WTC11 (cell line): ENCODE measurements at regions not wholly inside any gene's neighbourhood (a gene's known extent, or its start where the extent isn't known, plus 50 kb on each side); places are given as distances from the start of the nearest gene placed in this dataset.

Experiments used
- ATAC-seq: fragments of 200-7000 bp; cut with Tn5 transposase; 2 replicates; pipeline ENCODE4 v1.10.0; 2021; ENCODE audit warnings: mild to moderate bottlenecking, moderate library complexity
- CTCF ChIA-PET: fragments of 300-600 bp; sonication (Branson Sonifier 250); formaldehyde crosslinking; loops from one replicate; lab custom pipeline; 2021; ENCODE audit warnings: antibody characterized with exemption; lab: Charles Lee
- POLR2A ChIA-PET: fragments of 350-600 bp; sonication (Branson Sonifier 250); formaldehyde crosslinking; loops from one replicate; lab custom pipeline; 2021; ENCODE audit warnings: antibody characterized with exemption; lab: Charles Lee
- DNase-seq: peaks from one replicate; pipeline ENCODE4 v3.0.0; 2021; ENCODE audit warnings: low spot score
- H3K27ac Mint-ChIP-seq: 2 replicates; pipeline ENCODE4 v1.8.0; 2021; ENCODE audit warnings: mixed read lengths
- H3K27me3 Mint-ChIP-seq: 2 replicates; pipeline ENCODE4 v1.8.0; 2021; ENCODE audit warnings: low read depth, mild to moderate bottlenecking, moderate library complexity, mixed read lengths
- H3K36me3 Mint-ChIP-seq: 2 replicates; pipeline ENCODE4 v1.8.0; 2021; ENCODE audit warnings: mixed read lengths
- H3K4me1 Mint-ChIP-seq: 2 replicates; pipeline ENCODE4 v1.8.0; 2022; ENCODE audit warnings: mixed read lengths
- H3K4me3 Mint-ChIP-seq: 2 replicates; pipeline ENCODE4 v1.8.0; 2021; ENCODE audit warnings: mild to moderate bottlenecking, moderate library complexity, mixed read lengths
- H3K9me3 Mint-ChIP-seq: 2 replicates; pipeline ENCODE4 v1.8.0; 2021; ENCODE audit warnings: mixed read lengths
- CBFB ChIP-seq: sonication (generic); formaldehyde crosslinking; IDR thresholded peaks from 2 replicates; pipeline ENCODE4 v1.8.1; 2022; ENCODE audit warnings: mild to moderate bottlenecking, low read depth, missing genetic modification reagents
- CREB1 ChIP-seq: sonication (generic); formaldehyde crosslinking; IDR thresholded peaks from 2 replicates; pipeline ENCODE4 v1.8.0; 2023; ENCODE audit warnings: mild to moderate bottlenecking, missing genetic modification reagents
- FOXJ3 ChIP-seq: sonication (generic); formaldehyde crosslinking; IDR thresholded peaks from 2 replicates; pipeline ENCODE4 v1.9.0; 2021; ENCODE audit warnings: missing genetic modification reagents, mild to moderate bottlenecking, borderline replicate concordance
- FOXK1 ChIP-seq: sonication (generic); formaldehyde crosslinking; IDR thresholded peaks from 2 replicates; pipeline ENCODE4 v1.8.0; 2022; ENCODE audit warnings: mild to moderate bottlenecking, moderate library complexity, missing genetic modification reagents
- IRF2 ChIP-seq: sonication (generic); formaldehyde crosslinking; IDR thresholded peaks from 2 replicates; pipeline ENCODE4 v1.8.0; 2022; ENCODE audit warnings: low read depth, missing genetic modification reagents, borderline replicate concordance
- JUN ChIP-seq: sonication (generic); formaldehyde crosslinking; IDR thresholded peaks from 2 replicates; pipeline ENCODE4 v1.8.0; 2023; ENCODE audit warnings: mild to moderate bottlenecking, missing genetic modification reagents
- RORB ChIP-seq: fragments of 250-450 bp; sonication (Bioruptor Pico); IDR thresholded peaks from 2 replicates; pipeline ENCODE4 v1.9.0; 2021; ENCODE audit warnings: mild to moderate bottlenecking
- TEAD1 ChIP-seq: sonication (generic); formaldehyde crosslinking; IDR thresholded peaks from 2 replicates; pipeline ENCODE4 v1.8.0; 2022; ENCODE audit warnings: mild to moderate bottlenecking, missing genetic modification reagents
- TF ChIP-seq, protein P1 (sequence below): sonication (generic); formaldehyde crosslinking; IDR thresholded peaks from 2 replicates; pipeline ENCODE4 v1.8.0; 2023; ENCODE audit warnings: mild to moderate bottlenecking, missing genetic modification reagents
- TF ChIP-seq, protein P2 (sequence below): fragments of 250-450 bp; sonication (Bioruptor Pico); IDR thresholded peaks from 2 replicates; pipeline ENCODE4 v1.9.0; 2021; ENCODE audit warnings: mild to moderate bottlenecking
- TF ChIP-seq, protein P3 (sequence below): fragments of 250-450 bp; sonication (Bioruptor Pico); IDR thresholded peaks from 2 replicates; pipeline ENCODE4 v1.9.0; 2021; ENCODE audit warnings: mild to moderate bottlenecking, borderline replicate concordance
- TF ChIP-seq, protein P4 (sequence below): sonication (generic); formaldehyde crosslinking; IDR thresholded peaks from 2 replicates; pipeline ENCODE4 v1.8.0; 2022; ENCODE audit warnings: mild to moderate bottlenecking, missing genetic modification reagents
- TF ChIP-seq, protein P5 (sequence below): fragments of 250-450 bp; sonication (Bioruptor Pico); IDR thresholded peaks from 2 replicates; pipeline ENCODE4 v1.9.0; 2021; ENCODE audit warnings: moderate library complexity, mild to moderate bottlenecking, inconsistent platforms, borderline replicate concordance
- TF ChIP-seq, protein P6 (sequence below): sonication (generic); formaldehyde crosslinking; IDR thresholded peaks from 2 replicates; pipeline ENCODE4 v1.8.1; 2022; ENCODE audit warnings: mild to moderate bottlenecking, missing genetic modification reagents, moderate library complexity, borderline replicate concordance

DNA sequence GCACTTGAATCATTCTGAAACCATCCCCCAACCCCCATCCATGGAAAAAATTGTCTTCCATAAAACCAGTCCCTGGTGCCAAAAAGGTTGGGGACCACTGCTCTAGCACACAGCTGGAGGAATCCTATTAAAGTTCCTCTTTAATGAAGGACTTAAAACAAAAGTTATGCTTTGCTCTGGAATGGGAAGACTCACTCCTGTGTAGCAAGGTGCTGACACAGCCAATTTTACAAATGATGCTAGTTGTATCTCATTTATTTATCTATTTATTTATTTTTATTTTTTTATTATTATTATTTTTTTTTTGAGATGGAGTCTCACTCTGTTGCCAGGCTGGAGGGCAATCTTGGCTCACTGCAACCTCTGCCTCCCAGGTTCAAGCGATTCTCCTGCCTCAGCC, 58.9 kb upstream of the NDUFV2 start:
- H3K36me3 Mint-ChIP-seq, result peaks cover 4% of the 10 kb centered on the region; the same call in 1 of the 2 replicates
- H3K27ac Mint-ChIP-seq, result no peak overlapping the region
- H3K4me3 Mint-ChIP-seq, result no peak overlapping the region
- no peaks in the 10 kb centered on the region for H3K27me3 Mint-ChIP-seq
- H3K9me3 Mint-ChIP-seq, result peaks cover 15% of the 10 kb centered on the region
- POLR2A ChIA-PET, result no interaction called here
- CTCF ChIA-PET, result no interaction called here
- TF ChIP-seq CREB1 (CRISPR knock-in tag) (no peak), CBFB (no peak), RORB (no peak), FOXK1 (CRISPR knock-in tag) (no peak)
- TF ChIP-seq, protein P1, sequence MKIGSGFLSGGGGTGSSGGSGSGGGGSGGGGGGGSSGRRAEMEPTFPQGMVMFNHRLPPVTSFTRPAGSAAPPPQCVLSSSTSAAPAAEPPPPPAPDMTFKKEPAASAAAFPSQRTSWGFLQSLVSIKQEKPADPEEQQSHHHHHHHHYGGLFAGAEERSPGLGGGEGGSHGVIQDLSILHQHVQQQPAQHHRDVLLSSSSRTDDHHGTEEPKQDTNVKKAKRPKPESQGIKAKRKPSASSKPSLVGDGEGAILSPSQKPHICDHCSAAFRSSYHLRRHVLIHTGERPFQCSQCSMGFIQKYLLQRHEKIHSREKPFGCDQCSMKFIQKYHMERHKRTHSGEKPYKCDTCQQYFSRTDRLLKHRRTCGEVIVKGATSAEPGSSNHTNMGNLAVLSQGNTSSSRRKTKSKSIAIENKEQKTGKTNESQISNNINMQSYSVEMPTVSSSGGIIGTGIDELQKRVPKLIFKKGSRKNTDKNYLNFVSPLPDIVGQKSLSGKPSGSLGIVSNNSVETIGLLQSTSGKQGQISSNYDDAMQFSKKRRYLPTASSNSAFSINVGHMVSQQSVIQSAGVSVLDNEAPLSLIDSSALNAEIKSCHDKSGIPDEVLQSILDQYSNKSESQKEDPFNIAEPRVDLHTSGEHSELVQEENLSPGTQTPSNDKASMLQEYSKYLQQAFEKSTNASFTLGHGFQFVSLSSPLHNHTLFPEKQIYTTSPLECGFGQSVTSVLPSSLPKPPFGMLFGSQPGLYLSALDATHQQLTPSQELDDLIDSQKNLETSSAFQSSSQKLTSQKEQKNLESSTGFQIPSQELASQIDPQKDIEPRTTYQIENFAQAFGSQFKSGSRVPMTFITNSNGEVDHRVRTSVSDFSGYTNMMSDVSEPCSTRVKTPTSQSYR (CRISPR knock-in tag), result no peak
- TF ChIP-seq, protein P2, sequence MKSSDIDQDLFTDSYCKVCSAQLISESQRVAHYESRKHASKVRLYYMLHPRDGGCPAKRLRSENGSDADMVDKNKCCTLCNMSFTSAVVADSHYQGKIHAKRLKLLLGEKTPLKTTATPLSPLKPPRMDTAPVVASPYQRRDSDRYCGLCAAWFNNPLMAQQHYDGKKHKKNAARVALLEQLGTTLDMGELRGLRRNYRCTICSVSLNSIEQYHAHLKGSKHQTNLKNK, result no peak
- TF ChIP-seq, protein P3, sequence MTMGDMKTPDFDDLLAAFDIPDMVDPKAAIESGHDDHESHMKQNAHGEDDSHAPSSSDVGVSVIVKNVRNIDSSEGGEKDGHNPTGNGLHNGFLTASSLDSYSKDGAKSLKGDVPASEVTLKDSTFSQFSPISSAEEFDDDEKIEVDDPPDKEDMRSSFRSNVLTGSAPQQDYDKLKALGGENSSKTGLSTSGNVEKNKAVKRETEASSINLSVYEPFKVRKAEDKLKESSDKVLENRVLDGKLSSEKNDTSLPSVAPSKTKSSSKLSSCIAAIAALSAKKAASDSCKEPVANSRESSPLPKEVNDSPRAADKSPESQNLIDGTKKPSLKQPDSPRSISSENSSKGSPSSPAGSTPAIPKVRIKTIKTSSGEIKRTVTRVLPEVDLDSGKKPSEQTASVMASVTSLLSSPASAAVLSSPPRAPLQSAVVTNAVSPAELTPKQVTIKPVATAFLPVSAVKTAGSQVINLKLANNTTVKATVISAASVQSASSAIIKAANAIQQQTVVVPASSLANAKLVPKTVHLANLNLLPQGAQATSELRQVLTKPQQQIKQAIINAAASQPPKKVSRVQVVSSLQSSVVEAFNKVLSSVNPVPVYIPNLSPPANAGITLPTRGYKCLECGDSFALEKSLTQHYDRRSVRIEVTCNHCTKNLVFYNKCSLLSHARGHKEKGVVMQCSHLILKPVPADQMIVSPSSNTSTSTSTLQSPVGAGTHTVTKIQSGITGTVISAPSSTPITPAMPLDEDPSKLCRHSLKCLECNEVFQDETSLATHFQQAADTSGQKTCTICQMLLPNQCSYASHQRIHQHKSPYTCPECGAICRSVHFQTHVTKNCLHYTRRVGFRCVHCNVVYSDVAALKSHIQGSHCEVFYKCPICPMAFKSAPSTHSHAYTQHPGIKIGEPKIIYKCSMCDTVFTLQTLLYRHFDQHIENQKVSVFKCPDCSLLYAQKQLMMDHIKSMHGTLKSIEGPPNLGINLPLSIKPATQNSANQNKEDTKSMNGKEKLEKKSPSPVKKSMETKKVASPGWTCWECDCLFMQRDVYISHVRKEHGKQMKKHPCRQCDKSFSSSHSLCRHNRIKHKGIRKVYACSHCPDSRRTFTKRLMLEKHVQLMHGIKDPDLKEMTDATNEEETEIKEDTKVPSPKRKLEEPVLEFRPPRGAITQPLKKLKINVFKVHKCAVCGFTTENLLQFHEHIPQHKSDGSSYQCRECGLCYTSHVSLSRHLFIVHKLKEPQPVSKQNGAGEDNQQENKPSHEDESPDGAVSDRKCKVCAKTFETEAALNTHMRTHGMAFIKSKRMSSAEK, result no peak
- TF ChIP-seq, protein P4, sequence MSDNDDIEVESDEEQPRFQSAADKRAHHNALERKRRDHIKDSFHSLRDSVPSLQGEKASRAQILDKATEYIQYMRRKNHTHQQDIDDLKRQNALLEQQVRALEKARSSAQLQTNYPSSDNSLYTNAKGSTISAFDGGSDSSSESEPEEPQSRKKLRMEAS (CRISPR knock-in tag), result no peak
- TF ChIP-seq, all 79 proteins: peak for 0
- peaks cover 6% of the 10 kb centered on the region for H3K4me1 Mint-ChIP-seq
- no peak for ATAC-seq
- no peak for DNase-seq

DNA sequence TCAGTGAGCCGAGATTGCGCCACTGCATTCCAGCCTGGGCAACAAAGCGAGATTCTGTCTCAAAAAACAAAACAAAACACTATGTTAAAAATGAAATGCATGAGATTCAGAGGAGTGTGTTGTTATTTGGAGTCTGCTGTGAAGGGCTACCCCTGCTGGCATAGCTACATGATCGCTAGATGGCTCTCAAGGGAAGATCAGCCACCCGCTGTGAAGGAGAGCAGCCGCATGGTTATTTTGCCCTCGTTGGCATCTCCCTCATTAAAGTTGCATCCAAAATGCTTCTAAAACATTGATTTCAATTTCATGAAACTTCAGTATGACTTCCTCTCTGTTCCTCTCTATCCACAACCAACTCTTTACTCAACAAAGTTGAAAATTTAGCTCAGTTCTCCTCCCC, 54.8 kb upstream of the NDUFV2 start:
- no peak for DNase-seq
- ChIA-PET CTCF (no interaction called here), POLR2A (no interaction called here)
- Mint-ChIP-seq H3K4me1 (no peaks in the 10 kb centered on the region), H3K9me3 (peaks cover 54% of the 10 kb centered on the region), H3K4me3 (no peak overlapping the region), H3K27me3 (peaks cover 2% of the 10 kb centered on the region; the same call in 1 of the 2 replicates), H3K27ac (no peak overlapping the region), H3K36me3 (peaks cover 30% of the 10 kb centered on the region)
- TF ChIP-seq, protein P5, sequence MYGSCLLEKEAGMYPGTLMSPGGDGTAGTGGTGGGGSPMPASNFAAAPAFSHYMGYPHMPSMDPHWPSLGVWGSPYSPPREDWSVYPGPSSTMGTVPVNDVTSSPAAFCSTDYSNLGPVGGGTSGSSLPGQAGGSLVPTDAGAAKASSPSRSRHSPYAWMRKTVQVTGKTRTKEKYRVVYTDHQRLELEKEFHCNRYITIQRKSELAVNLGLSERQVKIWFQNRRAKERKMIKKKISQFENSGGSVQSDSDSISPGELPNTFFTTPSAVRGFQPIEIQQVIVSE (CRISPR knock-in tag), result no peak
- TF ChIP-seq JUN (CRISPR knock-in tag) (no peak), IRF2 (no peak), FOXJ3 (CRISPR knock-in tag) (no peak), TEAD1 (CRISPR knock-in tag) (no peak)
- TF ChIP-seq, protein P6, sequence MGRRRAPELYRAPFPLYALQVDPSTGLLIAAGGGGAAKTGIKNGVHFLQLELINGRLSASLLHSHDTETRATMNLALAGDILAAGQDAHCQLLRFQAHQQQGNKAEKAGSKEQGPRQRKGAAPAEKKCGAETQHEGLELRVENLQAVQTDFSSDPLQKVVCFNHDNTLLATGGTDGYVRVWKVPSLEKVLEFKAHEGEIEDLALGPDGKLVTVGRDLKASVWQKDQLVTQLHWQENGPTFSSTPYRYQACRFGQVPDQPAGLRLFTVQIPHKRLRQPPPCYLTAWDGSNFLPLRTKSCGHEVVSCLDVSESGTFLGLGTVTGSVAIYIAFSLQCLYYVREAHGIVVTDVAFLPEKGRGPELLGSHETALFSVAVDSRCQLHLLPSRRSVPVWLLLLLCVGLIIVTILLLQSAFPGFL (CRISPR knock-in tag), result no peak
- ATAC-seq, result no peak
